ACC112 (cell line): ENCODE measurements at regions not wholly inside any gene's neighbourhood (a gene's known extent, or its start where the extent isn't known, plus 50 kb on each side); places are given as distances from the start of the nearest gene placed in this dataset.
"Not testable (repeated sequence)": the region's sequence is repeated elsewhere in the genome, so short reads cannot be mapped to it uniquely, and the experiment has no call there.

Source experiments
- H2AFZ ChIP-seq: fragments of 200-600 bp; sonication (generic); one replicate; pipeline ENCODE4 v1.6.0; 2017; ENCODE audit warnings: antibody characterized with exemption, low read length; ENCODE audit not compliant: unreplicated experiment
- H3K27ac ChIP-seq: fragments of 200-600 bp; sonication (generic); 2 replicates; pipeline ENCODE4 v1.5.1; 2014; ENCODE audit warnings: low read depth, mild to moderate bottlenecking, antibody characterized with exemption, low read length, moderate library complexity
- H3K27me3 ChIP-seq: fragments of 200-600 bp; sonication (generic); 2 replicates; pipeline ENCODE4 v1.6.1; 2014; ENCODE audit warnings: mild to moderate bottlenecking, antibody characterized with exemption, low read length, moderate library complexity, mixed read lengths; ENCODE audit not compliant: insufficient read depth
- H3K36me3 ChIP-seq: fragments of 200-600 bp; sonication (generic); 2 replicates; pipeline ENCODE4 v1.6.1; 2016; ENCODE audit warnings: mild to moderate bottlenecking, antibody characterized with exemption, low read length, moderate library complexity, mixed read lengths; ENCODE audit not compliant: insufficient read depth
- H3K4me1 ChIP-seq: fragments of 200-600 bp; sonication (generic); one replicate; pipeline ENCODE4 v1.6.1; 2016; ENCODE audit warnings: low read length, mixed read lengths; ENCODE audit not compliant: insufficient read depth, unreplicated experiment, control insufficient read depth
- H3K4me3 ChIP-seq: fragments of 200-600 bp; sonication (generic); 2 replicates; pipeline ENCODE4 v1.5.1; 2014; ENCODE audit warnings: mild to moderate bottlenecking, low read depth, low read length
- H3K79me2 ChIP-seq: fragments of 200-600 bp; sonication (generic); one replicate; pipeline ENCODE4 v1.6.0; 2016; ENCODE audit warnings: low read length; ENCODE audit not compliant: control insufficient read depth, unreplicated experiment, insufficient read depth

DNA sequence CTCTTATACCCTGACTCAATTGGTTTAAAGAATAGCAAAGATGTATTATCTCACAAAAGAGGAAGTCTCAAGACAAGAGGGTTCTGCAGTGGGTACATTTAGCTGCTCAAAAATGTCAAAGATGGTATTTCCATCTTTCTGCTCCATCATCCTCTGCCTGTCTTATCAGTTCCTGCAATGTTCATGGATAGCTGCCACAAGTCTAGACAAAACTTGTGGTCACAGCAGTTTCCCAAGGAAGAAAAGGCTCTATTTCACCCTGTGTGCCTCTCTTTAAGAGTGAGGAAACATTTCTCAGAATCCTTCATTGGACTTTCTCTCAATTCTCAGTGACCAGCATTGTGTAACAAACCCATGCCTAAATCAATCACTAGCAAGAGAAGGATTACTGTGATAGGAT is 634.2 kb upstream of the AUTS2 start:
- H2AFZ ChIP-seq, result no peak overlapping the region
- H3K27ac ChIP-seq, result no peak overlapping the region
- H3K27me3 ChIP-seq, result no peaks in the 10 kb centered on the region
- H3K79me2 ChIP-seq, result no peaks in the 10 kb centered on the region
- H3K4me1 ChIP-seq, result no peaks in the 10 kb centered on the region
- no peak overlapping the region for H3K4me3 ChIP-seq
- no peaks in the 10 kb centered on the region for H3K36me3 ChIP-seq

DNA sequence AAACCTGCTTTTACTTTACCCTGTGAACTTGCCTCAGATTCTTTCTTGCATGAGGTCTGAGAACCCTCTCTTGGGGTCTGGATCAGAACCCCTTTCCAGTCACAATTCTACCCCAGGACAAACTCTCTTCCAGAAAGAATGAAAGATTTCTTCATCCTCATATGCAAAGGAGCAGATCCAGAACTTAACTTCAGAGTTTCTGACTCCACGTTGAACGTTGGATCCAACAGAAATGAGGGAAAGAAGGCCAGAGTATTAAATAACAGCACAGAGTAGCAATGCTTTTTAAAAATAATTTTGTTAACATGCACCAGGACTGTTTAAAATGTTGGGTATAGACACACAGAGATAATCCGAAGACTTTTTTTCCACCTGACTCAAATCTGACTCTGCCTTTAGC is 632.9 kb upstream of the AUTS2 start:
- Histone ChIP-seq H3K27ac (no peak overlapping the region), H3K79me2 (no peaks in the 10 kb centered on the region), H3K27me3 (no peaks in the 10 kb centered on the region), H3K4me1 (no peaks in the 10 kb centered on the region), H3K36me3 (no peaks in the 10 kb centered on the region), H3K4me3 (no peak overlapping the region), H2AFZ (no peak overlapping the region)

GRCh38 chr7:68967598-68967997 is 630.7 kb upstream of the AUTS2 start:
- no peak overlapping the region for H2AFZ ChIP-seq
- no peaks in the 10 kb centered on the region for H3K27me3 ChIP-seq
- no peaks in the 10 kb centered on the region for H3K79me2 ChIP-seq
- no peaks in the 10 kb centered on the region for H3K36me3 ChIP-seq
- no peak overlapping the region for H3K27ac ChIP-seq
- no peak overlapping the region for H3K4me3 ChIP-seq
- no peaks in the 10 kb centered on the region for H3K4me1 ChIP-seq

- no peak overlapping the region for H3K27ac ChIP-seq
Measured at GRCh38 chr7:68969571-68969970, 628.7 kb upstream of the AUTS2 start.

DNA sequence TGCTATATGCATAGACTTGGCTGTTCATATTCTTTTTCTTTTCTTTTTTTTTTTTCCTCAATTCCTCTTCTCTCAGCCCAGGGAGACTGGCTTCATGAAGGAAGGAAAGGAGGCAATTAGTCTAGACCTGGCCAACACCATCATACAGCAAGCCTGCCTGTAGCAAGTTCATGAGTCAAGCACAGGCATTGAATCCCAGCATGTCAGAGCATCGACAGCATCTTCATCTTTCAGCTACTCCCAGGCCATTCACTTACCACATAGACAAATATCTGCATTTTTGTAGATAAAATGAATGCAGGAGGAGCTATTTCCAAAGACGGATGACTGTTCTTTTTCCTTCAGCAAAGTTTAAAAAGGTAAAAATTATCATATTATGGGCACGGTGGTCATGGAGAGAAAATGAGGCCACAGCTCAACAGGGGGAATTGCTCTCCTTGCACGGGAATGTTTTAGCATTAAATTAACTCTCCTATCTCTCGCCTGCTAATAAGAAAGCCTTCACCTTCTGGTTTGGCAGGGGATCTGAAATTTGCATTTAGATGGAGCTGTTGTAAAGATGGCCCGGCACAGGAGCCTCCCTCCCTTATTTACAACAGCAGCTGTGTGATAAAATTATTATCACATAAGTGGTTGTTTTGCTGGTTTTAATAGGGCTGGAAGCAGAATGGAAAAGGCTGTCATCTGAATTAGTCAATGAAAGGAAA is 626.5 kb upstream of the AUTS2 start:
- no peaks in the 10 kb centered on the region for H3K36me3 ChIP-seq
- H3K27me3 ChIP-seq, result no peaks in the 10 kb centered on the region
- no peak overlapping the region for H3K27ac ChIP-seq
- H3K4me1 ChIP-seq, result no peaks in the 10 kb centered on the region
- no peak overlapping the region for H2AFZ ChIP-seq
- H3K4me3 ChIP-seq, result no peak overlapping the region
- H3K79me2 ChIP-seq, result no peaks in the 10 kb centered on the region

More at GRCh38 chr7:68969571-68969970, 628.7 kb upstream of the AUTS2 start:
- no peaks in the 10 kb centered on the region for H3K79me2 ChIP-seq
- H3K27me3 ChIP-seq, result no peaks in the 10 kb centered on the region
- H2AFZ ChIP-seq, result no peak overlapping the region
- H3K4me1 ChIP-seq, result no peaks in the 10 kb centered on the region
- H3K4me3 ChIP-seq, result no peak overlapping the region
- no peaks in the 10 kb centered on the region for H3K36me3 ChIP-seq

DNA sequence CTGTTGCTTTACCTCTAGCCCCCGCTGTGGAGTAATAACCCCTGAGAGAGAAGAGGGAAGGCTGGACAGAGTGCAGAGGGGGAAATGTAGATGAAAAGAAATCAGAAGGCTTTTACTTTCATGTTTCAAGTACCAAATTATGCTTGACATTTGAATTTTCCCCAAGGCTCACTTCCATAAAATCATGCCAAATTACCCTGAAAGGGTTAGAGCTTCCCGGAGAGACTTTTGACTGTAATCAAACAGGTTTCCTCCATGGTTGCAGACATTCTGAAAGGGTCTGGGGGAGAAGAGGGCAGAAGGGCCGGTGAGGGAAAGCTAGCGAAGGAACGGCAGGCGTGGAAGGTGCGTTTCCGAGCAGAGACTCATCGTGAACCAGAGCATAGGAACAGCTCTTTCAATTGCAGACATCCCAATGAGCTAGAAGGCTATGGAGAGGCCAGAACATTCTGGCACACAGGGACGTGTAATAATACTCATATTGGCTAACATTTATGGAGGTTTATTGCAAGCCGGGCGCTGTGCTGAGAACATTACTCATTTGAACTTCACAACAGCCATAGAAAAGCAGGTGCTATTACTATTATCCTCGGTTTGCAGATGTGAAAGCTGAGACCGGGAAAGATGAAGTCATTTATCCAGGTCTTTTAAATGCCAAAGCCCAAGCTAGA is 620.8 kb upstream of the AUTS2 start:
- Histone ChIP-seq H3K4me1 (no peaks in the 10 kb centered on the region), H3K79me2 (no peaks in the 10 kb centered on the region), H3K27me3 (no peaks in the 10 kb centered on the region), H2AFZ (no peak overlapping the region), H3K36me3 (no peaks in the 10 kb centered on the region), H3K27ac (no peak overlapping the region), H3K4me3 (no peak overlapping the region)

- Histone ChIP-seq H3K4me1 (no peaks in the 10 kb centered on the region), H3K79me2 (no peaks in the 10 kb centered on the region), H3K36me3 (no peaks in the 10 kb centered on the region), H3K27ac (no peak overlapping the region), H2AFZ (no peak overlapping the region), H3K4me3 (no peak overlapping the region), H3K27me3 (no peaks in the 10 kb centered on the region)
Measured at GRCh38 chr7:68978710-68979109, 619.6 kb upstream of the AUTS2 start.

GRCh38 chr7:68980011-68980410 is 618.3 kb upstream of the AUTS2 start:
- Histone ChIP-seq H2AFZ (no peak overlapping the region), H3K27me3 (no peaks in the 10 kb centered on the region), H3K4me3 (no peak overlapping the region), H3K79me2 (no peaks in the 10 kb centered on the region), H3K36me3 (no peaks in the 10 kb centered on the region), H3K27ac (no peak overlapping the region), H3K4me1 (no peaks in the 10 kb centered on the region)

- not testable (repeated sequence) for H3K4me3 ChIP-seq
Measured at GRCh38 chr7:68980432-68980831, 617.8 kb upstream of the AUTS2 start.

GRCh38 chr7:68984306-68984705 is 614.0 kb upstream of the AUTS2 start:
- Histone ChIP-seq H3K79me2 (no peaks in the 10 kb centered on the region), H3K4me3 (no peak overlapping the region), H3K27me3 (no peaks in the 10 kb centered on the region), H3K4me1 (no peaks in the 10 kb centered on the region), H3K36me3 (no peaks in the 10 kb centered on the region), H2AFZ (no peak overlapping the region), H3K27ac (no peak overlapping the region)

More at GRCh38 chr7:68980432-68980831, 617.8 kb upstream of the AUTS2 start:
- H3K27me3 ChIP-seq, H2AFZ ChIP-seq, H3K4me1 ChIP-seq, H3K79me2 ChIP-seq, H3K27ac ChIP-seq, H3K36me3 ChIP-seq: not testable (repeated sequence)

GRCh38 chr7:68994841-68995240 is 603.4 kb upstream of the AUTS2 start:
- Histone ChIP-seq H2AFZ (no peak overlapping the region), H3K27me3 (no peaks in the 10 kb centered on the region), H3K36me3 (no peaks in the 10 kb centered on the region), H3K79me2 (no peaks in the 10 kb centered on the region), H3K27ac (no peak overlapping the region), H3K4me1 (no peaks in the 10 kb centered on the region), H3K4me3 (no peak overlapping the region)
